Caco-2 (cell line): ENCODE measurements at regions not wholly inside any gene's neighbourhood (a gene's known extent, or its start where the extent isn't known, plus 50 kb on each side); places are given as distances from the start of the nearest gene placed in this dataset.

Experiments
- BruUV-seq: library from RNA; stranded (reverse); fragments of 400-500 nt; replicated peaks from 2 replicates; lab custom pipeline; 2021; lab: Mats Ljungman, UMichigan
- CTCF ChIA-PET: fragments of 300-600 bp; sonication (Branson Sonifier 250); formaldehyde crosslinking; loops from one replicate; lab custom pipeline; 2022; ENCODE audit warnings: antibody characterized with exemption; lab: Charles Lee
- POLR2A ChIA-PET: fragments of 300-600 bp; sonication (Branson Sonifier 250); formaldehyde crosslinking; loops from one replicate; lab custom pipeline; 2022; ENCODE audit warnings: antibody characterized with exemption; lab: Charles Lee
- DNase-seq, 2 experiments: peaks; one replicate each; pipeline versions ENCODE4 v3.0.0 to v3.0.0-alpha.2; 2020 to 2022
- H3K27me3 ChIP-seq: replicated peaks from 2 replicates; pipeline ENCODE4 v1.6.0; 2011; ENCODE audit warnings: low read length; ENCODE audit not compliant: control insufficient read depth, insufficient read depth
- H3K36me3 ChIP-seq: 2 replicates; pipeline ENCODE4 v1.5.1; 2011; ENCODE audit warnings: low read length; ENCODE audit not compliant: control insufficient read depth, insufficient read depth
- H3K4me1 ChIP-seq: fragments of 250-450 bp; sonication (Bioruptor Pico); 2 replicates; pipeline ENCODE4 v1.5.1; 2020; ENCODE audit warnings: mild to moderate bottlenecking
- H3K4me3 ChIP-seq: 2 replicates; pipeline ENCODE4 v1.5.1; 2011; ENCODE audit warnings: low read depth, mild to moderate bottlenecking, control low read depth, low read length
- H3K9me3 ChIP-seq: fragments of 250-450 bp; sonication (Bioruptor Pico); 2 replicates; pipeline ENCODE4 v1.5.1; 2020; ENCODE audit warnings: mild to moderate bottlenecking, moderate library complexity
- H3K27ac Mint-ChIP-seq: one replicate; pipeline ENCODE4 v1.8.0; 2022; ENCODE audit warnings: mixed read lengths; ENCODE audit not compliant: unreplicated experiment
- H3K27me3 Mint-ChIP-seq: one replicate; pipeline ENCODE4 v1.8.0; 2022; ENCODE audit warnings: mixed read lengths; ENCODE audit not compliant: insufficient read depth, unreplicated experiment
- H3K36me3 Mint-ChIP-seq: one replicate; pipeline ENCODE4 v1.8.0; 2022; ENCODE audit warnings: mild to moderate bottlenecking, mixed read lengths; ENCODE audit not compliant: insufficient read depth, unreplicated experiment
- H3K4me1 Mint-ChIP-seq: one replicate; pipeline ENCODE4 v1.8.0; 2022; ENCODE audit warnings: low read depth, mixed read lengths; ENCODE audit not compliant: unreplicated experiment
- H3K4me3 Mint-ChIP-seq: one replicate; pipeline ENCODE4 v1.8.0; 2022; ENCODE audit warnings: mild to moderate bottlenecking, moderate library complexity, mixed read lengths; ENCODE audit not compliant: unreplicated experiment
- H3K9me3 Mint-ChIP-seq: one replicate; pipeline ENCODE4 v1.8.0; 2022; ENCODE audit warnings: mixed read lengths; ENCODE audit not compliant: unreplicated experiment
- CTCF ChIP-seq, 2 experiments: fragments of 200-600 bp in 1 of 2; IDR thresholded peaks; 1 replicate in 1 of 2; 2 replicates in 1 of 2; pipeline versions ENCODE4 v1.5.1 to v1.8.0; 2011 to 2022; ENCODE audit warnings: antibody characterized with exemption in 1 of 2, control low read depth in 1 of 2, inconsistent platforms in 1 of 2, low read depth in 1 of 2, low read length in 1 of 2, mild to moderate bottlenecking in 1 of 2, moderate library complexity in 1 of 2; ENCODE audit not compliant: insufficient read depth in 1 of 2, severe bottlenecking in 1 of 2, unreplicated experiment in 1 of 2
- intact Hi-C: fragments of 100-400 bp; cut with micrococcal nuclease; formaldehyde crosslinking; loops from one replicate; pipeline ENCODE4 v1.10.0; 2022; ENCODE audit not compliant: unreplicated experiment

- Mint-ChIP-seq H3K4me3 (no peak overlapping the region), H3K36me3 (no peaks in the 10 kb centered on the region), H3K9me3 (peaks cover 49% of the 10 kb centered on the region), H3K27me3 (no peaks in the 10 kb centered on the region), H3K27ac (no peak overlapping the region), H3K4me1 (no peaks in the 10 kb centered on the region)
- no peak for TF ChIP-seq CTCF (IDR thresholded peaks at IDR 0.05; ENCODE audit: insufficient read depth in 1 of 2, low read depth in 1 of 2, low read length in 1 of 2, severe bottlenecking in 1 of 2, unreplicated experiment in 1 of 2)
- Histone ChIP-seq H3K36me3 (no peaks in the 10 kb centered on the region), H3K4me1 (no peaks in the 10 kb centered on the region), H3K27me3 (no peaks in the 10 kb centered on the region), H3K4me3 (no peak overlapping the region), H3K9me3 (no peaks in the 10 kb centered on the region)
- BruUV-seq: no TSS peak
- no peak for DNase-seq
- ChIA-PET CTCF (no interaction called here), POLR2A (no interaction called here)
- intact Hi-C loops: no loop called here
These were observed 235.2 kb downstream of the OR4C45 start for GRCh38 chr11:50267851-50268250.

GRCh38 chr11:50275133-50275532 is 242.5 kb downstream of the OR4C45 start:
- TF ChIP-seq CTCF (IDR thresholded peaks at IDR 0.05; ENCODE audit: insufficient read depth in 1 of 2, low read depth in 1 of 2, low read length in 1 of 2, severe bottlenecking in 1 of 2, unreplicated experiment in 1 of 2): no peak
- no TSS peak for BruUV-seq
- ChIA-PET POLR2A (no interaction called here), CTCF (no interaction called here)
- Mint-ChIP-seq H3K4me3 (no peak overlapping the region), H3K9me3 (peaks cover 44% of the 10 kb centered on the region), H3K27me3 (no peaks in the 10 kb centered on the region), H3K4me1 (no peaks in the 10 kb centered on the region), H3K36me3 (no peaks in the 10 kb centered on the region), H3K27ac (no peak overlapping the region)
- Histone ChIP-seq H3K36me3 (no peaks in the 10 kb centered on the region), H3K4me1 (no peaks in the 10 kb centered on the region), H3K27me3 (no peaks in the 10 kb centered on the region), H3K4me3 (no peak overlapping the region), H3K9me3 (no peaks in the 10 kb centered on the region; the same call in 1 of the 2 replicates)
- no peak for DNase-seq
- intact Hi-C loops: no loop called here

GRCh38 chr11:50278756-50279155 is 246.1 kb downstream of the OR4C45 start:
- no peak overlapping the region for H3K4me3 ChIP-seq
- H3K27me3 ChIP-seq: no peaks in the 10 kb centered on the region
- no peaks in the 10 kb centered on the region for H3K36me3 ChIP-seq
- DNase-seq: no peak
- no peaks in the 10 kb centered on the region for H3K4me1 Mint-ChIP-seq
- no peak overlapping the region for H3K4me3 Mint-ChIP-seq
- no peak overlapping the region for H3K27ac Mint-ChIP-seq
- no peaks in the 10 kb centered on the region for H3K36me3 Mint-ChIP-seq
- H3K4me1 ChIP-seq: no peaks in the 10 kb centered on the region
- no peaks in the 10 kb centered on the region for H3K27me3 Mint-ChIP-seq
- POLR2A ChIA-PET: no interaction called here
- TF ChIP-seq CTCF (IDR thresholded peaks at IDR 0.05; ENCODE audit: insufficient read depth in 1 of 2, low read depth in 1 of 2, low read length in 1 of 2, severe bottlenecking in 1 of 2, unreplicated experiment in 1 of 2): no peak
- intact Hi-C loops: no loop called here
- no TSS peak for BruUV-seq
- peaks cover 3% of the 10 kb centered on the region; the same call in 1 of the 2 replicates for H3K9me3 ChIP-seq
- CTCF ChIA-PET: no interaction called here
- H3K9me3 Mint-ChIP-seq: peaks cover 54% of the 10 kb centered on the region
